Endothelial cell of umbilical vein (primary cell): ENCODE measurements at regions not wholly inside any gene's neighbourhood (a gene's known extent, or its start where the extent isn't known, plus 50 kb on each side); places are given as distances from the start of the nearest gene placed in this dataset.

Source experiments
- BruUV-seq: library from RNA; stranded (reverse); fragments of 400-500 nt; replicated peaks from 2 replicates; lab custom pipeline; 2021; lab: Mats Ljungman, UMichigan
- CTCF ChIA-PET: fragments of 300-600, 350-600 bp; sonication (Branson Sonifier 250); formaldehyde crosslinking; loops from one replicate; lab custom pipeline; 2021; ENCODE audit warnings: antibody characterized with exemption, inconsistent platforms; lab: Charles Lee
- POLR2A ChIA-PET: fragments of 300-600, 350-600 bp; sonication (Branson Sonifier 250); formaldehyde crosslinking; loops from one replicate; lab custom pipeline; 2021; ENCODE audit warnings: antibody characterized with exemption, inconsistent platforms; lab: Charles Lee
- DNase-seq: peaks from one replicate; pipeline ENCODE4 v3.0.0-alpha.2; 2011; ENCODE audit warnings: low read depth, low spot score
- FAIRE-seq: peaks from 2 replicates; lab custom pipeline; 2011; peaks lifted over from hg19 to GRCh38; lab: Jason Lieb, UNC
- H2AFZ ChIP-seq: 2 replicates; pipeline ENCODE4 v1.6.0; 2012; ENCODE audit warnings: low read depth, low read length, control low read depth, inconsistent platforms
- H3K27ac ChIP-seq: 2 replicates; pipeline ENCODE4 v1.5.1; 2011; ENCODE audit warnings: low read depth, mild to moderate bottlenecking, control low read depth, low read length, moderate library complexity; ENCODE audit not compliant: insufficient read depth
- H3K27me3 ChIP-seq, 2 experiments: 2 replicates each; pipeline versions ENCODE4 v1.6.0 to v1.6.1; 2011; ENCODE audit warnings: low read length in 2 of 2, mixed read lengths in 1 of 2; ENCODE audit not compliant: control insufficient read depth in 2 of 2, insufficient read depth in 2 of 2
- H3K36me3 ChIP-seq, 2 experiments: 2 replicates in 1 of 2; 3 replicates in 1 of 2; pipeline ENCODE4 v1.5.1; 2011; ENCODE audit warnings: low read length in 2 of 2, mild to moderate bottlenecking in 1 of 2, moderate library complexity in 1 of 2; ENCODE audit not compliant: control insufficient read depth in 2 of 2, insufficient read depth in 2 of 2; ENCODE audit errors: extremely low read depth in 1 of 2
- H3K4me1 ChIP-seq: 3 replicates; pipeline ENCODE4 v1.5.1; 2011; ENCODE audit warnings: mild to moderate bottlenecking, low read length; ENCODE audit not compliant: control insufficient read depth, insufficient read depth; ENCODE audit errors: extremely low read depth
- H3K4me2 ChIP-seq: 2 replicates; pipeline ENCODE4 v1.6.1; 2011; ENCODE audit warnings: low read length, control low read depth, mixed read lengths; ENCODE audit not compliant: insufficient read depth
- H3K4me3 ChIP-seq, 3 experiments: fragments of 200-600 bp in 1 of 3; sonication (generic), shearing (Covaris generic) in 1 of 3; replicated peaks in 1 of 3; 2 replicates each; pipeline ENCODE4 v1.5.1; 2011 to 2016; ENCODE audit warnings: control low read depth in 3 of 3, low read length in 3 of 3, mild to moderate bottlenecking in 2 of 3, inconsistent platforms in 1 of 3, low read depth in 1 of 3, moderate library complexity in 1 of 3; ENCODE audit not compliant: insufficient read depth in 1 of 3
- H3K79me2 ChIP-seq: 2 replicates; pipeline ENCODE4 v1.6.0; 2012; ENCODE audit warnings: low read length, inconsistent platforms; ENCODE audit not compliant: control insufficient read depth, insufficient read depth
- H3K9ac ChIP-seq: replicated peaks from 2 replicates; pipeline ENCODE3; 2011; ENCODE audit warnings: low read length, control low read depth; ENCODE audit not compliant: insufficient read depth; ENCODE audit errors: extremely low read depth
- H3K9me1 ChIP-seq: replicated peaks from 3 replicates; pipeline ENCODE4 v1.6.0; 2011; ENCODE audit warnings: mild to moderate bottlenecking, low read length; ENCODE audit not compliant: control insufficient read depth, insufficient read depth; ENCODE audit errors: extremely low read depth
- H3K9me3 ChIP-seq: replicated peaks from 2 replicates; pipeline ENCODE4 v1.5.1; 2012; ENCODE audit warnings: low read length, inconsistent platforms; ENCODE audit not compliant: control insufficient read depth, insufficient read depth
- H4K20me1 ChIP-seq: replicated peaks from 2 replicates; pipeline ENCODE3; 2011; ENCODE audit warnings: mild to moderate bottlenecking, low read length; ENCODE audit not compliant: control insufficient read depth, insufficient read depth; ENCODE audit errors: extremely low read depth
- EZH2 ChIP-seq: IDR thresholded peaks from 2 replicates; pipeline ENCODE4 v1.6.1; 2012; ENCODE audit warnings: borderline replicate concordance, low read depth, mild to moderate bottlenecking, moderate library complexity, low read length, inconsistent platforms; ENCODE audit not compliant: severe bottlenecking
- FOS ChIP-seq: IDR thresholded peaks from 2 replicates; pipeline ENCODE4 v1.6.1; 2011; ENCODE audit warnings: mild to moderate bottlenecking, low read length, moderate library complexity, borderline replicate concordance; ENCODE audit not compliant: insufficient read depth
- GATA2 ChIP-seq: IDR thresholded peaks from 2 replicates; pipeline ENCODE4 v1.7.0; 2011; ENCODE audit warnings: low read depth, mild to moderate bottlenecking, moderate library complexity, mixed read lengths, low read length; ENCODE audit not compliant: insufficient read length, insufficient read depth
- JUN ChIP-seq: IDR thresholded peaks from 2 replicates; pipeline ENCODE4 v1.6.1; 2011; ENCODE audit warnings: borderline replicate concordance, low read depth; ENCODE audit not compliant: insufficient read length, insufficient read depth
- MAX ChIP-seq: IDR thresholded peaks from 2 replicates; pipeline ENCODE4 v1.6.1; 2011; ENCODE audit not compliant: insufficient read depth, insufficient read length
- MYC ChIP-seq: IDR thresholded peaks from one replicate; pipeline ENCODE4 v1.6.1; 2011; ENCODE audit warnings: mild to moderate bottlenecking, low read depth, low read length
- POLR2A ChIP-seq: IDR thresholded peaks from 2 replicates; pipeline ENCODE4 v1.6.1; 2012; ENCODE audit warnings: low read depth, mild to moderate bottlenecking, control low read depth, low read length
- POLR2AphosphoS5 ChIP-seq: IDR thresholded peaks from 2 replicates; pipeline ENCODE4 v1.6.1; 2012; ENCODE audit warnings: low read depth, mild to moderate bottlenecking, control low read depth, low read length, moderate library complexity; ENCODE audit not compliant: insufficient read depth
- dilution Hi-C: fragments of 300-500 bp; cut with MboI; formaldehyde crosslinking; loops from one replicate; pipeline ENCODE4 v1.15.0; 2019; ENCODE audit warnings: low sequenced_read_pairs; ENCODE audit not compliant: extremely low pct_ligation_motif_present
- intact Hi-C: fragments of 100-400 bp; cut with micrococcal nuclease; formaldehyde crosslinking; loops from one replicate; pipeline ENCODE4 v1.10.0; 2022
- TF ChIP-seq, protein P1 (sequence below), 2 donors: IDR thresholded peaks; 1 replicate in 1 of 2; 2 replicates in 1 of 2; pipeline ENCODE4 v1.5.1; 2011; ENCODE audit warnings: low read length in 2 of 2, mild to moderate bottlenecking in 2 of 2, moderate library complexity in 2 of 2, control low read depth in 1 of 2, inconsistent platforms in 1 of 2, low read depth in 1 of 2; ENCODE audit not compliant: insufficient read depth in 1 of 2; ENCODE audit errors: extremely low read depth in 1 of 2

DNA sequence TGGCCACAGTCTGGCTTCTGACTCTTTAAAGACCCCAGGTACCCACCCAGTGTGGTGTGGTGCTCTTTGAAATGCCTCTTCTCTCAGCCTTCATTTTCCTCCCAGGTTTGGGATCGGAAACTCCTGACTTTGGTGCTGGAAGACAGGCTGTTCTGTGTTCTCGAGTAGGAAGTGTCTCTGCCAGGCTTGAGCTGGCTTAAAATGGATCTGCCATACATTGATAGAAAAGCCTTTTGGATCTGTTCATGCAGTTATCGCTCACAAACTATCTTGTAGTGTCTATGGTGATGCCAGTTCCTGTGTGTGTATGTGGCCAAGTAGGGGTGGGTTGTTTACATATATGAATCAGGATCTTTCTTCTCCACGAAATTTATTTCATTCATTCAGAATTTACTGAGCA, 307.3 kb upstream of the CHD6 start:
- Histone ChIP-seq H2AFZ (no peak overlapping the region), H3K4me3 (no peak overlapping the region), H3K4me1 (no peaks in the 10 kb centered on the region), H3K79me2 (no peaks in the 10 kb centered on the region), H3K36me3 (no peaks in the 10 kb centered on the region), H3K9me3 (no peaks in the 10 kb centered on the region), H4K20me1 (no peaks in the 10 kb centered on the region), H3K27me3 (no peaks in the 10 kb centered on the region), H3K4me2 (no peak overlapping the region), H3K9ac (no peak overlapping the region), H3K9me1 (no peaks in the 10 kb centered on the region), H3K27ac (no peak overlapping the region)
- TF ChIP-seq JUN = no peak
- TF ChIP-seq MAX = no peak
- TF ChIP-seq, protein P1, sequence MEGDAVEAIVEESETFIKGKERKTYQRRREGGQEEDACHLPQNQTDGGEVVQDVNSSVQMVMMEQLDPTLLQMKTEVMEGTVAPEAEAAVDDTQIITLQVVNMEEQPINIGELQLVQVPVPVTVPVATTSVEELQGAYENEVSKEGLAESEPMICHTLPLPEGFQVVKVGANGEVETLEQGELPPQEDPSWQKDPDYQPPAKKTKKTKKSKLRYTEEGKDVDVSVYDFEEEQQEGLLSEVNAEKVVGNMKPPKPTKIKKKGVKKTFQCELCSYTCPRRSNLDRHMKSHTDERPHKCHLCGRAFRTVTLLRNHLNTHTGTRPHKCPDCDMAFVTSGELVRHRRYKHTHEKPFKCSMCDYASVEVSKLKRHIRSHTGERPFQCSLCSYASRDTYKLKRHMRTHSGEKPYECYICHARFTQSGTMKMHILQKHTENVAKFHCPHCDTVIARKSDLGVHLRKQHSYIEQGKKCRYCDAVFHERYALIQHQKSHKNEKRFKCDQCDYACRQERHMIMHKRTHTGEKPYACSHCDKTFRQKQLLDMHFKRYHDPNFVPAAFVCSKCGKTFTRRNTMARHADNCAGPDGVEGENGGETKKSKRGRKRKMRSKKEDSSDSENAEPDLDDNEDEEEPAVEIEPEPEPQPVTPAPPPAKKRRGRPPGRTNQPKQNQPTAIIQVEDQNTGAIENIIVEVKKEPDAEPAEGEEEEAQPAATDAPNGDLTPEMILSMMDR (IDR thresholded peaks at IDR 0.05; ENCODE audit: extremely low read depth in 1 of 2, insufficient read depth in 1 of 2, low read depth in 1 of 2, low read length in 2 of 2) = no peak
- no peak for TF ChIP-seq EZH2
- no peak for TF ChIP-seq GATA2
- TF ChIP-seq POLR2AphosphoS5 = no peak
- no peak for TF ChIP-seq MYC
- TF ChIP-seq POLR2A = no peak
- no peak for TF ChIP-seq FOS
- intact Hi-C loops = no loop called here
- no TSS peak for BruUV-seq
- FAIRE-seq (no peak), DNase-seq (no peak)
- ChIA-PET POLR2A (no interaction called here), CTCF (no interaction called here)
- dilution Hi-C loops = no loop called here
